ENCODE measurements at regions not wholly inside any gene's neighbourhood (a gene's known extent, or its start where the extent isn't known, plus 50 kb on each side); places are given as distances from the start of the nearest gene placed in this dataset.

DNA sequence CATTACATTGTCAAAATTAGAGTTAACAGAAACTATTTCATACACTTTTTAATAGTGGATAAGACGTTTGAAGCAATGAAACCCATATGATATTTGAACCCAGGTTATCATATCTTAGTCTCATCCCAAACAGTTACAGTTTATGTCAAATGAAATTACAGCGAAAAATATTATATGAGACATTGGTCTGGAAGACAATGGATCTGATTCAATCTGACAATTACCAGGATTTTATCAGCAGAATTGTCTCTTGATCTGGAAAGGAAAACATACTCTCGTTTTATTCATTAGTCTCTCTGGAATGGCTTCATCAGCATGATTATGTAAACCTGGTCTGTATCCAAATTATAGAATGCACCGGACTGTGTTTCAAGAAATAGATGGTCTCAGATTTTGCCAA lies 818.6 kb downstream of the NCAM2 start (continued):
- TF ChIP-seq TCF7L2 (IDR thresholded peaks at IDR 0.05; ENCODE audit: borderline replicate concordance, extremely low read depth, insufficient read depth, insufficient read length) (no peak), ZFX (IDR thresholded peaks at IDR 0.05) (no peak), EZH2phosphoT487 (IDR thresholded peaks at IDR 0.05; ENCODE audit: borderline replicate concordance) (no peak), FOSL1 (IDR thresholded peaks at IDR 0.05; ENCODE audit: low read depth) (no peak), CBX3 (IDR thresholded peaks at IDR 0.05; ENCODE audit: low read depth) (no peak), SIN3A (IDR thresholded peaks at IDR 0.05; ENCODE audit: low read depth) (no peak)

DNA sequence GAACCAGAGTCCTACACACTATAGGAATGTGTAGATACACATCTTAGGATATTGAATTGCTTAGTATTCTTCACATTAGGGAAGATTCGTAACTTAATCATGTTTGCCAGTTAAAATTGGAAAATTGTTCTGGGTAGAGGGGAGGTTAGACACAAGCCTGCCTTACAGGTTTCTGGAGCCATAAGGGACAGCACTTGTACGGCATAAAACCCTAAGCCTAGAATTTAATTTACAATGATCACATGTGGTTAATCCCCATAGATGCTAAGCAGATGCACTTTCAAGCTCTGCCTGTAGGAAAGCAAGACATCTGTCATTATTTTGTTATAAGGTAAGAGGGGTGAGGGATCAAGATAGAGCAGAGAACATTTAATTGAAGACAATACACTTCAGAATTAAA lies 820.7 kb downstream of the NCAM2 start:
- H3K9me2 ChIP-seq (ENCODE audit: insufficient read depth): no peaks in the 10 kb centered on the region
- no peaks in the 10 kb centered on the region for H3K27me3 ChIP-seq (ENCODE audit: insufficient read depth, low read length)
- H3K4me1 ChIP-seq (ENCODE audit: control insufficient read depth in 1 of 2, insufficient read depth in 2 of 2, low read length in 2 of 2): no peaks in the 10 kb centered on the region
- ChIA-PET RAD21 (ENCODE audit: low non-redundant PET in 1 of 2, low total read pairs in 2 of 2, uncharacterized antibody in 2 of 2, unreplicated experiment in 2 of 2) (no interaction called here), POLR2A (no interaction called here), CTCF (no interaction called here)
- TF ChIP-seq, protein P1, sequence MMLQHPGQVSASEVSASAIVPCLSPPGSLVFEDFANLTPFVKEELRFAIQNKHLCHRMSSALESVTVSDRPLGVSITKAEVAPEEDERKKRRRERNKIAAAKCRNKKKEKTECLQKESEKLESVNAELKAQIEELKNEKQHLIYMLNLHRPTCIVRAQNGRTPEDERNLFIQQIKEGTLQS (IDR thresholded peaks at IDR 0.05): no peak
- no peak for TF ChIP-seq EGR1 (IDR thresholded peaks at IDR 0.05; ENCODE audit: low read depth)
- TF ChIP-seq SIN3A (IDR thresholded peaks at IDR 0.05; ENCODE audit: low read depth): no peak
- TF ChIP-seq, protein P2, sequence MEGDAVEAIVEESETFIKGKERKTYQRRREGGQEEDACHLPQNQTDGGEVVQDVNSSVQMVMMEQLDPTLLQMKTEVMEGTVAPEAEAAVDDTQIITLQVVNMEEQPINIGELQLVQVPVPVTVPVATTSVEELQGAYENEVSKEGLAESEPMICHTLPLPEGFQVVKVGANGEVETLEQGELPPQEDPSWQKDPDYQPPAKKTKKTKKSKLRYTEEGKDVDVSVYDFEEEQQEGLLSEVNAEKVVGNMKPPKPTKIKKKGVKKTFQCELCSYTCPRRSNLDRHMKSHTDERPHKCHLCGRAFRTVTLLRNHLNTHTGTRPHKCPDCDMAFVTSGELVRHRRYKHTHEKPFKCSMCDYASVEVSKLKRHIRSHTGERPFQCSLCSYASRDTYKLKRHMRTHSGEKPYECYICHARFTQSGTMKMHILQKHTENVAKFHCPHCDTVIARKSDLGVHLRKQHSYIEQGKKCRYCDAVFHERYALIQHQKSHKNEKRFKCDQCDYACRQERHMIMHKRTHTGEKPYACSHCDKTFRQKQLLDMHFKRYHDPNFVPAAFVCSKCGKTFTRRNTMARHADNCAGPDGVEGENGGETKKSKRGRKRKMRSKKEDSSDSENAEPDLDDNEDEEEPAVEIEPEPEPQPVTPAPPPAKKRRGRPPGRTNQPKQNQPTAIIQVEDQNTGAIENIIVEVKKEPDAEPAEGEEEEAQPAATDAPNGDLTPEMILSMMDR (IDR thresholded peaks at IDR 0.05 in 2 of 3, conservative IDR thresholded peaks at IDR 0.05 in 1 of 3; ENCODE audit: borderline replicate concordance in 1 of 3, insufficient read depth in 1 of 3, low read depth in 2 of 3, low read length in 2 of 3): no peak
- TF ChIP-seq SRF (IDR thresholded peaks at IDR 0.05; ENCODE audit: low read depth): no peak
- no peak for TF ChIP-seq YY1 (IDR thresholded peaks at IDR 0.05; ENCODE audit: extremely low read depth, insufficient replicate concordance, low read depth, low read length)
- no peak for TF ChIP-seq EZH2phosphoT487 (IDR thresholded peaks at IDR 0.05; ENCODE audit: borderline replicate concordance)
- no peak for TF ChIP-seq RAD21 (IDR thresholded peaks at IDR 0.05; ENCODE audit: low read depth)
- no peak for TF ChIP-seq ELF1 (IDR thresholded peaks at IDR 0.05; ENCODE audit: borderline replicate concordance, low read depth)
- TF ChIP-seq EZH2 (IDR thresholded peaks at IDR 0.05): no peak
- TF ChIP-seq JUND (IDR thresholded peaks at IDR 0.05): no peak
- TF ChIP-seq SP1 (IDR thresholded peaks at IDR 0.05; ENCODE audit: low read depth): no peak
- no peak for TF ChIP-seq TCF7L2 (IDR thresholded peaks at IDR 0.05; ENCODE audit: borderline replicate concordance, extremely low read depth, insufficient read depth, insufficient read length)
- TF ChIP-seq, protein P3, sequence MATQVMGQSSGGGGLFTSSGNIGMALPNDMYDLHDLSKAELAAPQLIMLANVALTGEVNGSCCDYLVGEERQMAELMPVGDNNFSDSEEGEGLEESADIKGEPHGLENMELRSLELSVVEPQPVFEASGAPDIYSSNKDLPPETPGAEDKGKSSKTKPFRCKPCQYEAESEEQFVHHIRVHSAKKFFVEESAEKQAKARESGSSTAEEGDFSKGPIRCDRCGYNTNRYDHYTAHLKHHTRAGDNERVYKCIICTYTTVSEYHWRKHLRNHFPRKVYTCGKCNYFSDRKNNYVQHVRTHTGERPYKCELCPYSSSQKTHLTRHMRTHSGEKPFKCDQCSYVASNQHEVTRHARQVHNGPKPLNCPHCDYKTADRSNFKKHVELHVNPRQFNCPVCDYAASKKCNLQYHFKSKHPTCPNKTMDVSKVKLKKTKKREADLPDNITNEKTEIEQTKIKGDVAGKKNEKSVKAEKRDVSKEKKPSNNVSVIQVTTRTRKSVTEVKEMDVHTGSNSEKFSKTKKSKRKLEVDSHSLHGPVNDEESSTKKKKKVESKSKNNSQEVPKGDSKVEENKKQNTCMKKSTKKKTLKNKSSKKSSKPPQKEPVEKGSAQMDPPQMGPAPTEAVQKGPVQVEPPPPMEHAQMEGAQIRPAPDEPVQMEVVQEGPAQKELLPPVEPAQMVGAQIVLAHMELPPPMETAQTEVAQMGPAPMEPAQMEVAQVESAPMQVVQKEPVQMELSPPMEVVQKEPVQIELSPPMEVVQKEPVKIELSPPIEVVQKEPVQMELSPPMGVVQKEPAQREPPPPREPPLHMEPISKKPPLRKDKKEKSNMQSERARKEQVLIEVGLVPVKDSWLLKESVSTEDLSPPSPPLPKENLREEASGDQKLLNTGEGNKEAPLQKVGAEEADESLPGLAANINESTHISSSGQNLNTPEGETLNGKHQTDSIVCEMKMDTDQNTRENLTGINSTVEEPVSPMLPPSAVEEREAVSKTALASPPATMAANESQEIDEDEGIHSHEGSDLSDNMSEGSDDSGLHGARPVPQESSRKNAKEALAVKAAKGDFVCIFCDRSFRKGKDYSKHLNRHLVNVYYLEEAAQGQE (IDR thresholded peaks at IDR 0.05; ENCODE audit: low read depth): no peak
- TF ChIP-seq POLR2A (IDR thresholded peaks at IDR 0.05; ENCODE audit: borderline replicate concordance, extremely low read depth, insufficient read depth, insufficient read length): no peak
- H3K9ac ChIP-seq (ENCODE audit: low read length): no peak overlapping the region
- no peak overlapping the region for H2AFZ ChIP-seq (ENCODE audit: low read depth, low read length, poor library complexity, severe bottlenecking)
- H3K9me3 ChIP-seq (ENCODE audit: control insufficient read depth in 1 of 2, insufficient read depth in 1 of 2, low read depth in 1 of 2, low read length in 2 of 2): peaks cover 0 to 25% of the 10 kb centered on the region in 2 experiments; a peak in 3 of 4 replicates
- H3K4me2 ChIP-seq (ENCODE audit: low read length): no peak overlapping the region
- ATAC-seq (no peak), DNase-seq (ENCODE audit: low read depth, low spot score) (no peak)
- no peaks in the 10 kb centered on the region for H3K36me3 ChIP-seq (ENCODE audit: control insufficient read depth in 1 of 2, insufficient read depth in 2 of 2, low read length in 2 of 2)
- intact Hi-C loops (cut with micrococcal nuclease): no loop called here
- H4K20me1 ChIP-seq (ENCODE audit: insufficient read depth): no peaks in the 10 kb centered on the region
- H3K4me3 ChIP-seq (replicated peaks in 1 of 2; ENCODE audit: low read depth in 1 of 2, low read length in 2 of 2): no peak overlapping the region
- no peak overlapping the region for H3K27ac ChIP-seq (ENCODE audit: low read depth, low read length)
- no peaks in the 10 kb centered on the region for H3K79me2 ChIP-seq (ENCODE audit: insufficient read depth, low read length)
- no TSS peak for BruUV-seq (replicated peaks)

All from HCT116 (cell line).